Testis (tissue), 2 donors: ENCODE measurements at regions not wholly inside any gene's neighbourhood (a gene's known extent, or its start where the extent isn't known, plus 50 kb on each side); places are given as distances from the start of the nearest gene placed in this dataset.

Experiments used
- CTCF ChIP-seq, 3 experiments: fragments of 450-650 bp in 2 of 3; fragments of 200-600 bp in 1 of 3; sonication (generic) in 1 of 3; IDR thresholded peaks; one replicate each; pipeline ENCODE4 v1.5.1; 2016 to 2019; ENCODE audit warnings: antibody characterized with exemption in 3 of 3, mild to moderate bottlenecking in 2 of 3, moderate library complexity in 1 of 3
- POLR2A ChIP-seq: fragments of 450-650 bp; IDR thresholded peaks from one replicate; pipeline ENCODE4 v1.6.1; 2017; ENCODE audit warnings: antibody characterized with exemption, mild to moderate bottlenecking, moderate library complexity

GRCh38 chr4:3645711-3646679 lies 113.8 kb upstream of the LRPAP1 start:
- no peak for TF ChIP-seq CTCF (IDR thresholded peaks at IDR 0.05)
- TF ChIP-seq POLR2A, result no peak
